SW 1271 (cell line): ENCODE measurements at regions not wholly inside any gene's neighbourhood (a gene's known extent, or its start where the extent isn't known, plus 50 kb on each side); places are given as distances from the start of the nearest gene placed in this dataset.

Source experiments
- DNase-seq, 2 experiments: peaks; one replicate each; lab custom pipeline; 2025; lab: John Stamatoyannopoulos, UW

DNA sequence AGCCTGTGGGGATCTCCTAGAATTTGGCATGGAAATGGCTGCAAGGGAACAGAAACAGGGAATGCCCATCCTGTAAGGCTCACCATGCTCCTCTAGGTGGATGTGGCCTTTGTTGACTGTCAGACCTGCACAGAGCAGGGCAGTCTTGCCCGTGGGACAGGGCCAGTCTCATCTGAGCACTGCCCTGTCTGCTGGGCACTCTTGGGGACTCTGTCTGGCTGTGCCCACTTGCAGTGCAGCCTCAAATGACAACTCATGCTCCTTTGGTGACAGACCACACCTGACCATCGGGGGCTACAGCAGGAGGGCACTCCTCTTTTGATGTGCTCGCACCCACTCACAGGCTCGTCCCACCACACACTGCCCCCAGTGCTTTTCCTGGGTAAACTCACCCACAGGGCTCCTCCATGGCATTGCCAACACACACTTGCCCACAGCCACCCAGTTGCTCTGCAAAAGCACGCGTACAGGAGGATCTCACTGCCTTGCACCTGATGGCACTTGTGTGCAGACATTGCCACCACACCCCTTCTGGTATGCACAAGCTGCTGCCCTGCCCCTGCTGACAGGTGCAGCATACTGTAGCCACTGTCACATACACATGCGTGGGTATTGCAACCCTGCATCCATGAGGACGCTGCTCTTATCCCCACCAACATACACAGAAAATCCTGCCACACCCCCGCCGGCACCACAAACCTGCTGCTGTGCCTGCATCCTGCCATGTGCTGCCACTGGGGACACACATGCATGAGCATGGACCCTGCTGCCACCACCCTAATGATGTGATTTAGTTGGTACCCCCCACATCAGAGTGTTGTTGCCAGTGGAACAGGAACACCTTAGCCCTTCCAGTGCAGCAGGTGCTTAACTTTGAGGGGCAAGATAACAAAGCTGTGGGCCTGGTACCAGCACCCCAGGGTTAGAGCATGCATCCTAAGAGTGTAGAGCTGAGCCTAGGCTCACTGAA, 100.1 kb upstream of the ARHGEF9 start:
- DNase-seq: no peak

DNA sequence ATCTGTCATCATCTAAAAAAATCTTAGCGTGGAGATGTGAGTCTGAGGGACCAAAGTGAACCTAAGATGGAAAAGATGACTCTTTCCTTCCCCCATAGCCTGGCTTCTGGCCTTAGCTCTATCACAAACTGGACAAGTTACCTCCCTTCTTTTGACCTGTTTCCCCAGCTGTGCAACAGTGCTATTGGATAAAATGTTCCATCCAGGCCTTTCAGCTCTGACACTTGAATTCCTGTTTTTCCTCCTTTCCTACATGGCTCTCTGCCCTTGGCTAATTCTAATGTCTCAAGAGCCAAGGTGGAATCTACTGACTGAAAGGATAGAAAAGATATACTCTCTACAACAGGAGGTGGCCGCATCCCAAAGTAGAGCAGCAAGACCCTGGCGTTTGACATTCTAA, 84.5 kb upstream of the ARHGEF9 start:
- DNase-seq: no peak

DNA sequence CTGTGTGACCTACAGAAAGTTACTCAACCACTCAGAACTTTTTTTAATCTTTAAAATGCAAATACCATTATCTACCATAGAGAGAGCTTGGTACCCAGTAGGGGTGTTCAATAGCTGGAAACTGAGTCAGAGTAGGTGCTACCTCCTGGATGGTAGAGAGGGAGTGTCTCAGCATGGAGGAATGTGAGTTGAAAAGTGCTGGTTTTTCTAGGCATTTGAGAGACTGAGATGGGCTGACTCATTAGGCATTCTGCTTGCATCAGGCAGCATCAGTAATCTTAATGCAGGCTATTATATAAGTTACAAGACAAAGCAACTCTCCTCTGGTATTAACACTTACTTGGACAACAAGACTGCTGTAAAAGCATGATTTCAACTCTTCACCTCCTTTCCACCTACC, 70.9 kb upstream of the ARHGEF9 start:
- DNase-seq: no peak

DNA sequence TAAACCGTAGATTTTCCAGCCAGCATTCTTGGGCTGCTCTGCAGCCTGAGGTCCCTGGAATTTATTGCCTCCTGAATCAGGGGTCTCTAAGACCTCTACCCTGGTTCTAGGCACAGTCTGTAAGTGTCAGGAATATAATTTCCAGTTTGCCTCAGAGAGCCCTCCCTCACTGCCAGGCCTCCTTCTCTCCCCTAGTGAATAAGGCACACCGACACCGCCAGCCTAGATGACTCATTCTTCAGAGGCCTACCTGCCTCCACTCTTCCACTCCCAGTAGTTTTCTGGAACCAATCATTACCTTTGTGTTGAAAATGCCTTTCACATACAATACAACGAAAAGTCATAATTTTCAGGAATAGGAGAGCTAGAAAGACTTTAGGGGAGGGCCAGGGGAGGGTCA, 50.3 kb upstream of the ARHGEF9 start:
- DNase-seq: no peak
